SK-N-SH treated with all-trans-retinoic acid at 6 μM for 48 hours (cell line): ENCODE measurements at regions not wholly inside any gene's neighbourhood (a gene's known extent, or its start where the extent isn't known, plus 50 kb on each side); places are given as distances from the start of the nearest gene placed in this dataset.

ENCODE experiments used
- ARNTL ChIP-seq: fragments of 450-650 bp; formaldehyde crosslinking; IDR thresholded peaks from 2 replicates; pipeline ENCODE4 v1.5.0; 2020; ENCODE audit warnings: low read depth, mild to moderate bottlenecking, moderate library complexity, borderline replicate concordance
- BACH2 ChIP-seq: fragments of 250-450 bp; sonication (Bioruptor Pico); IDR thresholded peaks from 2 replicates; pipeline ENCODE4 v1.9.0; 2021; ENCODE audit warnings: mild to moderate bottlenecking, borderline replicate concordance
- CREB5 ChIP-seq: fragments of 250-450 bp; sonication (Bioruptor Pico); IDR thresholded peaks from 2 replicates; pipeline ENCODE4 v1.5.1; 2020; ENCODE audit warnings: low read depth, mild to moderate bottlenecking, moderate library complexity
- CSDC2 ChIP-seq: fragments of 250-450 bp; sonication (Bioruptor Pico); IDR thresholded peaks from 2 replicates; pipeline ENCODE4 v1.5.0; 2020; ENCODE audit warnings: mild to moderate bottlenecking, moderate library complexity
- CSRNP3 ChIP-seq: fragments of 250-450 bp; sonication (Bioruptor Pico); IDR thresholded peaks from 2 replicates; pipeline ENCODE4 v1.5.1; 2021; ENCODE audit warnings: mild to moderate bottlenecking, moderate library complexity
- PATZ1 ChIP-seq: fragments of 250-450 bp; sonication (Bioruptor Pico); IDR thresholded peaks from 2 replicates; pipeline ENCODE4 v1.8.0; 2020; ENCODE audit warnings: mild to moderate bottlenecking, moderate library complexity, borderline replicate concordance
- RARB ChIP-seq: fragments of 250-450 bp; sonication (Bioruptor Pico); IDR thresholded peaks from 2 replicates; pipeline ENCODE4 v1.8.0; 2021; ENCODE audit warnings: mild to moderate bottlenecking, moderate library complexity
- TCF4 ChIP-seq: fragments of 250-450 bp; sonication (Bioruptor Pico); IDR thresholded peaks from 2 replicates; pipeline ENCODE4 v1.8.0; 2021; ENCODE audit warnings: mild to moderate bottlenecking, moderate library complexity, borderline replicate concordance
- TOX ChIP-seq: fragments of 250-450 bp; sonication (Bioruptor Pico); IDR thresholded peaks from 2 replicates; pipeline ENCODE4 v1.8.0; 2021; ENCODE audit warnings: mild to moderate bottlenecking, moderate library complexity, borderline replicate concordance
- ZFP3 ChIP-seq: fragments of 250-450 bp; sonication (Bioruptor Pico); IDR thresholded peaks from 2 replicates; pipeline ENCODE4 v1.5.0; 2020; ENCODE audit warnings: mild to moderate bottlenecking, moderate library complexity
- ZNF8 ChIP-seq: fragments of 450-650 bp; formaldehyde crosslinking; IDR thresholded peaks from 2 replicates; pipeline ENCODE4 v1.5.0; 2020; ENCODE audit warnings: mild to moderate bottlenecking, moderate library complexity

GRCh38 chr14:104392396-104393198 lies 187.0 kb upstream of the C14orf180 start:
- TF ChIP-seq PATZ1 (no peak), ARNTL (CRISPR knock-in tag) (no peak), ZFP3 (CRISPR knock-in tag) (no peak), BACH2 (CRISPR knock-in tag) (no peak), ZNF8 (CRISPR knock-in tag) (no peak), RARB (no peak), TOX (no peak), CSRNP3 (CRISPR knock-in tag) (no peak), CREB5 (CRISPR knock-in tag) (no peak), CSDC2 (CRISPR knock-in tag) (no peak), TCF4 (no peak)
